ENCODE measurements at regions not wholly inside any gene's neighbourhood (a gene's known extent, or its start where the extent isn't known, plus 50 kb on each side); places are given as distances from the start of the nearest gene placed in this dataset.

GRCh38 chr3:106365061-106365691 lies 496.4 kb upstream of the CBLB start:
- Histone ChIP-seq H3K27ac (no peak overlapping the region), H3K27me3 (replicated peaks) (no peaks in the 10 kb centered on the region), H3K36me3 (replicated peaks) (no peaks in the 10 kb centered on the region), H3K4me3 (ENCODE audit: low read depth, low read length) (no peak overlapping the region)
- TF ChIP-seq, protein P1, sequence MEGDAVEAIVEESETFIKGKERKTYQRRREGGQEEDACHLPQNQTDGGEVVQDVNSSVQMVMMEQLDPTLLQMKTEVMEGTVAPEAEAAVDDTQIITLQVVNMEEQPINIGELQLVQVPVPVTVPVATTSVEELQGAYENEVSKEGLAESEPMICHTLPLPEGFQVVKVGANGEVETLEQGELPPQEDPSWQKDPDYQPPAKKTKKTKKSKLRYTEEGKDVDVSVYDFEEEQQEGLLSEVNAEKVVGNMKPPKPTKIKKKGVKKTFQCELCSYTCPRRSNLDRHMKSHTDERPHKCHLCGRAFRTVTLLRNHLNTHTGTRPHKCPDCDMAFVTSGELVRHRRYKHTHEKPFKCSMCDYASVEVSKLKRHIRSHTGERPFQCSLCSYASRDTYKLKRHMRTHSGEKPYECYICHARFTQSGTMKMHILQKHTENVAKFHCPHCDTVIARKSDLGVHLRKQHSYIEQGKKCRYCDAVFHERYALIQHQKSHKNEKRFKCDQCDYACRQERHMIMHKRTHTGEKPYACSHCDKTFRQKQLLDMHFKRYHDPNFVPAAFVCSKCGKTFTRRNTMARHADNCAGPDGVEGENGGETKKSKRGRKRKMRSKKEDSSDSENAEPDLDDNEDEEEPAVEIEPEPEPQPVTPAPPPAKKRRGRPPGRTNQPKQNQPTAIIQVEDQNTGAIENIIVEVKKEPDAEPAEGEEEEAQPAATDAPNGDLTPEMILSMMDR (IDR thresholded peaks at IDR 0.05; ENCODE audit: low read depth, low read length, missing control alignments), result no peak
- in situ Hi-C loops (cut with HindIII; ENCODE audit: low pct_ligation_motif_present, low sequenced_read_pairs), result no loop called here
- no peak for DNase-seq

DNA sequence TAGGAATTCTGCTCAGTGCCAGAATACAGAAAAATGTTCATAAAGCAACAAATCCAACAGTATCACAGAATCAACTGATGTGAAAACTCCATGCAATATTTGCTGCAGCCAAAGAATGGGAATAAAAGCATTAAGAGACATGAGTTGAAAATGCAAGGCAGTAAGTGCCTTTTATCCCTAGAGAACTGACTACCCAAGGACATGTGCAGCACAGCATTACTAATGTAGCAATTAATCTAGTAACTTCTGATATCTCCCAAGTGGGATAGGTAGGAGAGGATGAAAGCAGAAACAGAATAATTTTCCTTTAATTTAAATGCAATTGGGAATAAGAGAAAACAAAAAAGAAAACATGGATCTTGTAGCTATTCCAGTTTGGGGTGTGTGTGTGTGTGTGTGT lies 497.5 kb upstream of the CBLB start:
- no peak overlapping the region for H3K27ac ChIP-seq
- in situ Hi-C loops (cut with HindIII; ENCODE audit: low pct_ligation_motif_present, low sequenced_read_pairs), result no loop called here
- TF ChIP-seq, protein P1 (IDR thresholded peaks at IDR 0.05; ENCODE audit: low read depth, low read length, missing control alignments), result no peak
- H3K4me3 ChIP-seq (ENCODE audit: low read depth, low read length), result no peak overlapping the region
- H3K36me3 ChIP-seq (replicated peaks), result no peaks in the 10 kb centered on the region
- DNase-seq, result no peak
- H3K27me3 ChIP-seq (replicated peaks), result no peaks in the 10 kb centered on the region

- H3K27me3 ChIP-seq (replicated peaks), result no peaks in the 10 kb centered on the region
- TF ChIP-seq, protein P1 (IDR thresholded peaks at IDR 0.05; ENCODE audit: low read depth, low read length, missing control alignments), result no peak
- in situ Hi-C loops (cut with HindIII; ENCODE audit: low pct_ligation_motif_present, low sequenced_read_pairs), result no loop called here
- H3K36me3 ChIP-seq (replicated peaks), result no peaks in the 10 kb centered on the region
- no peak overlapping the region for H3K4me3 ChIP-seq (ENCODE audit: low read depth, low read length)
- DNase-seq, result no peak
- H3K27ac ChIP-seq, result no peak overlapping the region
Observed at GRCh38 chr3:106367496-106367895, 498.7 kb upstream of the CBLB start.

GRCh38 chr3:106371221-106371970 lies 502.6 kb upstream of the CBLB start:
- H3K27me3 ChIP-seq (replicated peaks), result no peaks in the 10 kb centered on the region
- H3K27ac ChIP-seq, result no peak overlapping the region
- no peak for DNase-seq
- in situ Hi-C loops (cut with HindIII; ENCODE audit: low pct_ligation_motif_present, low sequenced_read_pairs), result no loop called here
- H3K4me3 ChIP-seq (ENCODE audit: low read depth, low read length), result no peak overlapping the region
- TF ChIP-seq, protein P1 (IDR thresholded peaks at IDR 0.05; ENCODE audit: low read depth, low read length, missing control alignments), result no peak
- H3K36me3 ChIP-seq (replicated peaks), result no peaks in the 10 kb centered on the region

DNA sequence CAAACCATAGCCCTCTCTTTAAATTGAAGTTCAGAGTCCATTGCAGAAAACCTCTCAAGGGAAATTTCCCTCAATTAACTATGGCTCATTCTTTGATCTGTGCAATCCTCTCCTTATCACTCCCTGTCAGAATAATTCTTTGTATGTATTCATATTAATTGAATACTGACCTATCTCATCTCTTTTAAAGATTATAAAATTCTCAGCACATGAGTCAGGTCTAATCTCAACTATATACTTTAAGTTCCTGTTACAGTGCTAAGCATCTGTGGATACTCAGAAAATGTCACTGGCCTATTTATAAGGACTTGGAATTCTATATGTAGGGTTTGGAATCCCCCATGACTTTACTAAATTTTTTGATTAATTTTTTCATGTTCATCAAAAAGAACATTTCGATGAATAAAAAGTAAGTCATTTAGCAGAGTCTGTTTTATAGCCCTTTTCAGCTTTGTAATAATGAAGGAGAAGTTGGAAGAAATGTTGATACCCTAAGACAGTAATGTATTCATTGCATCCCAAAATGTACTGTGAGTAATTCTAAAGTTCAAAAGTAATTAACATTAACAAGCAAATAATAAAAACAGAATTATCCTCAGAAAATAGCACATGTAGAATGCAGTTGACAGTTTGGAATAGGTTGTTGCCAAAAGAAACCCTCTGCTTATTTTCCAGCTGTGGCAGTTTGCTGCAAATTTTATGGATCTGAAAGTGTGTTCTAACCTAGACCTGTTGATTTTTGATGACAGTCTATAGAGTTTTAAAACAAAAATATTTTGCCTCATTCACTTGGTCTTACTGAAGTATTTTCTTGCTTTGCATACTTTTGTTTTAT lies 503.4 kb upstream of the CBLB start:
- DNase-seq, result no peak
- Histone ChIP-seq H3K4me3 (ENCODE audit: low read depth, low read length) (no peak overlapping the region), H3K27ac (no peak overlapping the region), H3K27me3 (replicated peaks) (no peaks in the 10 kb centered on the region), H3K36me3 (replicated peaks) (no peaks in the 10 kb centered on the region)
- in situ Hi-C loops (cut with HindIII; ENCODE audit: low pct_ligation_motif_present, low sequenced_read_pairs), result no loop called here
- TF ChIP-seq, protein P1 (IDR thresholded peaks at IDR 0.05; ENCODE audit: low read depth, low read length, missing control alignments), result no peak

Data from brain microvascular endothelial cell (primary cell).